ENCODE measurements at regions not wholly inside any gene's neighbourhood (a gene's known extent, or its start where the extent isn't known, plus 50 kb on each side); places are given as distances from the start of the nearest gene placed in this dataset.

DNA sequence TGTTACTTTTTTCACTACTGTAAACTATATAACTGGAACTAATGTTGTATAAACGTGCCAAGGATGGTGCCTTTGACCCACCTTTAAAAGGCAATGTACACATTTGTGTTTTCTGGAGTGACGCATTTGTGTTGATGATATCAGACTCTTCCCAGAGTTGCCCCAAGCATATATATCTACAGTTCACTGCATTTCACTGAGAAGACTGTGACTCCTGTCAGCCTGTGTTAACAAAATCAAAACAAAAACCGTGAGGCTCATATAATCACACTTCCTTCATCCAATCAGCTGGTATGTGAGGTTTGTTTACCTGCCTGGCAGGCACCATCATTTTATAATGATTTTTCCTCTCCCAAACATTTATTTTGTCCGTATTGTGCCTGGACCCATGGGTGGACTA, 117.6 kb upstream of the ROBO1 start:
- DNase-seq (ENCODE audit: low read depth, low spot score): no peak

DNA sequence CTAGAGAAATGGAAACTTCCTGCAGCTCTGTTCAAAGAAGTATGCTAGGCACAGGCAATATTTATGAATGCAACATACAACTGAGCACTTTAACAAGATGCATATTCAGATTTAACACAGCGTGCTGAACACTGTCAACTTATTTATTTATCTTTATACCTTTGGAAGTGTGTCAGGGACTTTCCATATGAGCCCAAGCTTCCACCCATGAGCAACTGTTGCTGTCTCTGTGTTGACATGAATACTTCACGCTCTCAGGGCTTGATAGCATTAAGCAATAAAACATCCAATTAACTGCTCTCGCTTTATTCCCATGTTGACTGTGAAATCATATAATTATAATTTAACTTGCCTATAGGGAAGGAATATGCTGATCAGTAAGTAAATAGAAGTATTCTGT, 116.6 kb upstream of the ROBO1 start:
- no peak for DNase-seq (ENCODE audit: low read depth, low spot score)

DNA sequence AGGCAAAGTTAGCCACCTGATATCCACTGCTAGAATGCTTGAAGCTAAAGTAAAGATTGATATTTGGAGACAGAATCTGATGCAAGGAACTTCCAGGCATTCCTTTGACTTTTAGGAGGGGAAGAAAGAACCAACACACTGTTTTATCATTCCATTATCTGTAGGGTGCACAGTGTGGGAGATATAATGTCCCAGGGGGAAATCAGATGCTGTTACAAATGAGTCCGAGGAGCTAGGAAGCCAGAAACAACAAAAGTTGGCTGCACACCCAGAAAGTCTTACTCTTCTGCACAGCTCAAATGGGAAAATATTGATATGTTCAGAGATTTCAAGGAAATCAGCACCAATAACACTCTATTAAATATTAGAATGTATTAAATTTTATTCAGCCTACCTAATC, 113.6 kb upstream of the ROBO1 start:
- peak; percentile 23 for DNase-seq (ENCODE audit: low read depth, low spot score)

DNA sequence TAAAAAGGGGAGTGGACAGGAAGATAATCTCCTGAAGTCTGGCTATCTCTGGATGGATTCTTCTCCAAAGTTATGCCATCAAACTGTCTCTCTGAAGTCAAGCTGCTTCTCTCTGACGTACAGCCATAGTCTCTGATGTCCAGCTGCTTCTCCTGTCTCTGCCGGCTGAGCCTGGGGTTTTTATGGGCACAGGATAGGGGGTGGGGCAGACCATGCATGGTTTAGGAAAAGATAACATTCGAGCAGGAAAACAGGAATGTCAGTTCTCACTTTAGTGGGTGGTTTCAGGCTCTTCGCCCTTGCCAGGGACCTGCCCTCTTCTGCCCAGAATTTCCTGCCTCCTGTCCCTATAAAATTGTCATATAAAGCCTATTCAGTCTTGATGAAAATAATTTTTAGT, 110.9 kb upstream of the ROBO1 start:
- DNase-seq (ENCODE audit: low read depth, low spot score): no peak

DNA sequence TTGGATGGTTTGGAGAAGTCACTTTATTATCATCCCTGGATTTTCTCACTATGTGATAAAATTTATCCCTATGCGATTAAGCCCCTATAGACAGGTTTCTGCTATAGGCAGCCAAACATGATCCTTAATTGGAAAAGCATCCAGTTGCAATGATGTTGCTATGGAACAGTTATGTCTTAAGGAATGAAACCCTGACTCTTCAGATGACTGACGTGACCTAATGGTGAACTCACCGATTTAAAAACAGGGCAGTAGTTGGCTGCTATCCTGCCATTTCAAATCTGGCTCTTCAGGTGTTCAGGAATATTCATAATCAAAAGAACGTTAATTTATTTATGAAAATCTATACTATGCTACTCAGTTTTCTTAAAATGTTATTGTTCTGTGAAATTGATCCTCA, 106.8 kb upstream of the ROBO1 start:
- no peak for DNase-seq (ENCODE audit: low read depth, low spot score)

DNA sequence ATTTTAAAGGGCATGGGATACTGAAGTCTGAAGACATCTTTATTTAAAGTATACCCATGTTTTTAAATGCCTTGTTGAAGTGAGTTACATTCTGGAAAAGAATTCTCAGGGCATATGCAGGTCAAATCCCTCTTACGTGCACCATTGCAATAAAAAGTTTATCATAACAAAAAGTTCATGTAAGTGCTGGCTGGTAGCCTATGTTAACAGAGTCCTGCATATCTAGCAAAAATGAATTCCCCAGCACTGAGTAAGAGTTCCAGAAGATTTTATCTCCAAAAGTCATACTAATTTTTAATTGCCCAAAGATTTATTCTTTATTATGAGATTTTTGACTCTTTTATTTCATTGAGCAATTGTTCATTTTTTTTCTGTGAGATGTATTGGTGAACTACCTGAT, 104.7 kb upstream of the ROBO1 start:
- DNase-seq (ENCODE audit: low read depth, low spot score): peak; percentile 64

DNA sequence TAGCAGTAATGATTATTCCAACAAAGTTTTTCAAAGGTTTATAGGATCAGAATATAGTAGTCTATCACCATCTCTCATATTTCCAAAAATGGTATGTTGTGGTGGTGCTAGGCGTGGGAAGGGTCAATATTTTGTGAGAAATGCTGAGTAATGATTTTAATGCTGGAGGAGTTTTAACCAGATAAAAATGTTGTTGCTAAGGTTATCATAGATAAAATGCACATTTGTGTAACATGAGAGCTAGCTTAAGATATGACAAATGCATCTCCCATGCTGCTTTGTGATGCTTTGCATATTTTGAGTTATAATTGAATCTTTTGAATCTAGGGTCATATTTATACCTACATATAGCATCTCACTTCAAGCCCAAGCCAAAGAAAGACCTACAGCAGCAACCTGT, 103.9 kb upstream of the ROBO1 start:
- no peak for DNase-seq (ENCODE audit: low read depth, low spot score)

DNA sequence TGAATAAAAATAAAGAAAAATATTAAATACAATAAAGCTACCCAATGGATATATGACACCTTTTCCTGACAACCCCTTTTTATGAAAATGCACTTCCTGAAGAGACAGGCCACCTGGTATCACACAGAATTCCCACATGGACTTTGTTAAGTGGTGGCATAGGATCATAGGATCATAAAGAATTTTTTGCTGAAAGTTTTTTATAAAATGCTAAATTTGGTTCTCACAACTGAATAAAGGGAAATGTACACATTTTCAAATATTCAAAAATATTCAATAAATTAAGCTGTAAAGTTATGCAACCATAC, 102.5 kb upstream of the ROBO1 start:
- DNase-seq (ENCODE audit: low read depth, low spot score): no peak

DNA sequence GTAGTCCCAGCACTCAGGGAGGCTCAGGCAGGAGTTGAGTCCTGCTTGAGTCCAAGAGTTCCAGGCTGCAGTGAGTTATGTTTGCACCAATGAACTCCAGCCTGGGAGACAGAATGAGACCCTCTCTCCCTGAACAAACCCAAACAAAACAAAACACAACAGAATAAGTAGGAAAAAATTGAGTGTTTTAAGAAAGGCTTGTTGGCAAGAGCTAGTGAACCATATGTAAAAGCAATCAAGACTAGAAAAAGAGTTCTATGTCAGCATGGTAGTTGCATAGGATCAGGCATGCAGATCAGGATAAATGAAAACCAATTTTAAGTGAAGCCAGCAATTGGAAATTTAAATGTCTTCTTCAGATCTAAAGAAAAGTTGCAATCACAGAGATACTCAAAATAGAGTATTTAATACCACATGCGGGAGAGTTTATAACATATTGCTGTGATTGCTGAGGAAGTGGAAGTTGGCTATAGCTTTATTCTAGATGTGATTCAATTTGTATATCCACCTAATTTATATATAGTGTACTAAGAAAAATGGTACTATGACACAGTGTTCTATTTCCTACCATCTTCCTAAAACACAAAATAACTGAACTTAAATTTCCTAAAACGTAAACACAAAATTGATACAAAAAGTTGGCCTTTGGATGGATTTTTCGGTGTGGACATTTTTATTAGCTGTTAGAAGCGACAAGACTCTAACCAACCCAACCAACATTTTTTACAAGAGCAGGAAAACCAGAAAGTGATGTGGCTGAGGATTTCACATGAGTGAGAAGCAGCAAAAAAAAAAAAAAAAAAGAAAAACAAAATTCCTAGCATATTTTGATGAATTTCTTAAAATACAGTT, 101.9 kb upstream of the ROBO1 start:
- DNase-seq (ENCODE audit: low read depth, low spot score): no peak

DNA sequence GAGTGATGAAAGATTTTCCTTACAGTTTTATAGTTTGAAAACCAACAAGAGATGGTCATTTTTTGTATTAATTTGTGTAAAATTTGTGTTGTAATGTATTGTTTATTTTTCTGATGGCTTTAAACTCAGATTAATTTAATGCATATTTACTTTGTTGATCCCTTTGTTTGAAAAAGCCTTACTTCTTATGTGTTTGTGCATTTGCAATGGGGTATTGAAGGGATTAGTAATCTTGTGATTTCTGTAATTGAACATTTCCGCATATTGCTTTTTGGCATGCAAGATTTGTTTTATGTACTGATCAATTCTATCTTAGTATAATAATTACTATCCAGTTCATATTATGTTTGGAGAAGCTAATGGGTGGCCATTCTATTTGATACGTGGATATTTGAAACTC, 98.4 kb upstream of the ROBO1 start:
- DNase-seq (ENCODE audit: low read depth, low spot score): no peak

DNA sequence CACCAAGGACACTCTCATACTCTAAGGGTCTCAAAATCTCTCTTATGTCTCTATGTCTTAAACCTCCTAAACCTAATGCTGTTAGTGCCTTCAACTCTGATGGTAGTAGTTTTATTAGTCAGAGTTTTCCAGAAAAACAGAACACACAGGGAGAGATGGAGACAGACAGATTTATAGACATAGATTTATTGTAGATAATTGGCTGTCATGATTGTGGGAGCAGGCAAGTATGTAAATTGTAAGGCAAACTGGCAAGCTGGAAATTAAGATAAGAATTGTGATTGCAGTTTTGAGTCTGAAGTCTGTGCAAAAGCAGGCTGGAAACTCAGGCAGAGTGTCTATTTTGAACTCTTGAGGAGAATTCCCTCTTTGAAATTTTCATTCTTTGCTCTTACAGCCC, 96.3 kb upstream of the ROBO1 start:
- no peak for DNase-seq (ENCODE audit: low read depth, low spot score)

DNA sequence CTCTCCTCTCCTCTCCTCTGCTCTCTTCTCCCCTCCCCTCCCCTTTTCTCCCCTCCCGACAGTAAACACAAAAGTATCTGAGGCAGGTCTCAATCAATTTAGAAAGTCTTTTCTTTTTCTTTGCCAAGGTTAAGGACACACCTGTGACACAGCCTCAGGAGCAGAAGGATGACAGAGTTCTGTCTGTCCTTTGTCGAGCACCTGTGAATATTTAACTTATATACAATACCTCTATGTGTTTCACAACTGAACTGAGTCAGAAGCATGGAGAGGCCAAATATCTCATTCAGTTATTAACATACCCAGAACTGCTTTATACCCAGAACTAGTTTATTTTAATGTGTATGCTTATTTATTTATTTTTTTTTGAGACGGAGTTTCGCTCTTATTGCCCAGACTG, 81.1 kb upstream of the ROBO1 start:
- no peak for DNase-seq (ENCODE audit: low read depth, low spot score)

DNA sequence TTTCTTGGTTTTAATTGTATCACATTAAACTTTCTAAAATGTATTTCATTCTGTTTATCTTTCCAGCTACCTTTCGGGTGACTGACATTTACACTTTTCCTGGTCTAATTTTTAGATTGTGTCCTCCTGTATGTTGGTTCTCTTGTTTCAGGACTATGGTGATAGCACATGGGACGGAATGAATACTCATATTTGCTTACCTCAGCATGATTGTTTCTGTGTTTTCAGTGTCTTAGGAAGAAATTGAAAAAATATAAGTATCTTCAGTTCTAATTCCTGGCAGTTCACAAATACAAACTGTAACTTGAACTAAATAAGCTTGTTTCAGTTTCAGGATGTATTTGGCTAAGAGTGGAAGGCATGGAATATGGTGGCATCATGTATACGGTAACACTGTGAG, 80.1 kb upstream of the ROBO1 start:
- DNase-seq (ENCODE audit: low read depth, low spot score): no peak

DNA sequence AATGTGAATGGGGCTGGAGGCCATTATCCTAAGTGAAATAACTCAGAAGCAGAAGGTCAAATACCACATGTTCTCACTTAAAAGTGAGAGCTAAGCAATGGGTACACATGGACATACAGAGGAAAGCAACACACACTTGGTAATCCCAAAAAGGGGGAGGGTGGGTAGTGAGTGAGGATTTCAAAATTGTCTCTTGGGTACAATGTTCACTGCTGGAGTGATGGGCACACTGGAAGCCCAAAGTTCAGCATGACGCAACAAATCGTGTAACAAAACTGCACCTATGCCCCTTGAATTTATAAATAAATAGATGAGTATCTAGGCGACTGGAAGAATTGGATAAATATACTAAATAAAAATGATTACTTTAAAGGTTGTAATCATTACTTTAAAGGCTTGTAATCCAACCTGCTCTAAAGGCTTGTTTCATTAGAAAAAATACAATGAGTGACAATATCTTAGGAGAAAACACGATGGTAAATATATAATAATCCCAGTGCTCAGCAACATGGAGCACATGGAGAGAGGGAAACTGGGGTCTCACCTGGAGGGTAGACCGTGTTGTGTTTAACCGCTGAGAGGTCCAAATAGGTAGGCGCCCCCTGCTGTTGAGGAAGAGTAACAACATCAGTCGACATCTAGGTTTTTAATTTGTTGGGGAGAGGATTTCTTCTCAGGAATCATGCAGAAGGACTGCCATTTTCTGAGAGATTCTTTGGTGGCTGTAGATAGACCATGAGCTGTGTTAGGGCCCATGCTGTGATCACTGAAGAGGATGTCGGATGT, 78.5 kb upstream of the ROBO1 start:
- DNase-seq (ENCODE audit: low read depth, low spot score): no peak

DNA sequence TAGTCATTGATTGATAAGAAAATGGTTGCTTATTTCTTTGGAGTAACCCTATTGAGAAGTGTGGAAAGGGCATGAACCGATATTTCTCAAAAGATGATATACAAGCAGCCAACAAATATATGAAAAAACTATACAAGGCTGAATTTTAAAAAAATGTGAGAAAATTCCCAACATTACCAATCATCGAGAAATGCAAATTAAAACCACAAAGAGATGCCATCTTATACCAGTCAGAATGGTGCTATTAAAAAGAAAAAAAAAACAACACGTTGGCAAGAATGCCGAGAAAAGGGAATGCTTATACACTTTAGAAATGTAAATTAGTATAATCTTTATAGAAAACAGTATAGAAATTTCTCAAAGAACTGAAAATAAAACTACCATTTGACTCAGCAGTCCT, 77.7 kb upstream of the ROBO1 start:
- no peak for DNase-seq (ENCODE audit: low read depth, low spot score)

DNA sequence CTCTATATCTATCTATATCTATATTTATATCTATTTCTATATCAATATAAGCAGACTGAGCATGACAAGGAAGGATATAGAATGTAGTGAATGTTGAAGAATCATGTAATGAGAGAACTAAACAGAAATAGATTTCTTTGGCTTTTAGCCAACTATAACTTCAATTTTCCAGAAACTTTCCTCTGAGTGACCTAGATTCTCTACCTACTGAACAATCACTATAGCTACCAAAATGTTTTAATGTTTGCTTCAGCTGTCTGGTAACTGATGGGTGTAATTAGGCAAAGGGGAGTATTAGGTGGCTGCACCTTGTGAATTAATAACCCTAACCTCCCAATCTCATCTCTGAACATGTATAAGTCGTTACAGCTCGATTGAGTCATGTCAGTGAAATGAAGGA, 76.4 kb upstream of the ROBO1 start:
- DNase-seq (ENCODE audit: low read depth, low spot score): no peak

DNA sequence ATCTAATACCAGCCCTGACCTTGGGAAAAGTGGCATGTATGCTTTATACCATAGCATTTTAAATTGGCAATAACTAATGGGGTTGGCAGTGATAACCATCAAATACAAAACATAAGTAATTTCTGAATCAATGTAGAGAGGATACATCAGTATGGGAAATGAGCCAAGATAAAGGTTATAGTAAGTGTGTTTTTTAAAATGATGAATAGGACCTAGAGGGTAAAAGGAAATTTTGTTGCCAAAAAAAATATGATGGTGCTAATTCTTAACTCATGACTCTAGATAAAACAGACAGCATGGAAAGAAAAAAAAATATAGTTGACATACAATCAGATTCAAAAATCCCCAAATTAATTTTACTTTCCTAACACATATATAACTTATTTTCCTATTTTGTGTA, 75.4 kb upstream of the ROBO1 start:
- no peak for DNase-seq (ENCODE audit: low read depth, low spot score)

DNA sequence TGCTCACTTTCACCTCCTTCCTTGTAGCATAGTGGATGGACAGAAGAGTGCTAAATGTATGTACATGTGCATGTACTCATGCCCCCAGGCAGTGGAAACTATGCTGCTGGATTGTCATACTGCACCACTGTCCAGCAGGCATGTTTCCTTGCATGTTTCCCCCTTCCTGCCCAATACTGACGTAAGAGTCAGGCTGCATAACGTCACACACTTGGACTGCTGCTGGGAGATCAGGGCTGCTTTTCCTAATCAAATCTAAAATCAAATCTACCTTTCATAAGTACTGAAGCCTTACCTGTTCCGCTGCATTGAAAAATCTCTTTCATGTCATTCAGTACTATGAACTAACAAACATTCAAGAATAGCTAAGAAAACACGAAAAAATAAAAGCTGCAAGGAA, 67.9 kb upstream of the ROBO1 start:
- no peak for DNase-seq (ENCODE audit: low read depth, low spot score)

DNA sequence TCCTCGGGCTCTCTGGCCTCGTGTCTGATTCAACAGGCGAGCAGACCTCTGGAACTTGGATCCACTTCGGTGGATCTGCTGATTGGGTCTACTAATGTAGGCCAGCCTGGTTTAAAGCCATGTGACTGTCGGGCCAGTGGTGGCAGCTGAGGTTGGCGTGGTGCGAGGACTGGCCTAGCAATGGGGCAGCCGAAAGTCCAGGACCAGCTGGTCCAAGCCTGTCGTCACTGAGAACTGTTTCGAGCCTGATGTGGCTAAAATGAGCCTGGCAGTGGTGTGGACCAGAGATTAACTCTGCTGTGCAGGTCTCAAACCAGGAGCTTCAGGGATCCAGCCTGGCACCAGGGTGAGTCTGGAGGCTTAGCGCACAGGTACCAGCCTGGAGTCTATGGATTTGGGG, 56.4 kb upstream of the ROBO1 start:
- no peak for DNase-seq (ENCODE audit: low read depth, low spot score)

DNA sequence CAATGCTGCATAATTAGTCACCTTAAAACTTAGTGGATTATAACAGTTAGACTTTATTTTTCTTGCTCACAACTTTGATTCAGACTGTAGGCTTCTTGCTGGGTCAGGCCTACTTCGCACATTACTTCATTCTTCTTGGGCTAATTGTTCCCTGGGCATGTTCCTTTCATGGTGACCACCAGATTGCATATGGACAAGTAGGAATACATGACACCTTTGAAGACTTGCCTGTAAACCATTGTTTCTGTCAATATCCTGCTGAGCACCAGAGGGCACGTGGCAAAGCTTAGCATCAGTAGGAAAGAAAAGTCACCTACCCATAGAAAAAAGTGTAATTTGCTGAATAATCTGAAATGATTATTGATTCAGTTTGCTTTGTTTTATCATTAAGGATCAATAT, 54.3 kb upstream of the ROBO1 start:
- DNase-seq (ENCODE audit: low read depth, low spot score): no peak

DNA sequence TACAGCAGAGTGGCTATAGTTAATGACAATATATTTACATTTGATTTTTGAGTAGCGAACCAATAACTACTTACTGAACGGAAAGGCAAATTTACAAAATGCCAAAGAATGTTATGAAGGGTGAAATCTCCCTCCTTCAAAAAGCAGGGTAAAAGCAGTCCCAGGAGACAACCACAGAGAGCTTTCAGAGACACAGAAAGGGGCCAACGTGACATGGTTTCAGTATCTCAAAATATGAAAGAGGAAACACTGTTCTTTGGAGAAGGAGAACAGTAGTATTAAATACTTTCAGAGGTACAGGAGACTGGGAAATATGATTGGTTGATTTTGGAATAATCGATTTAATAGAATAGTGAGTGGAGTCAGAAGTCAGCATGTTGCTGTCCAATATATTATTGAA, 52.3 kb upstream of the ROBO1 start:
- no peak for DNase-seq (ENCODE audit: low read depth, low spot score)

DNA sequence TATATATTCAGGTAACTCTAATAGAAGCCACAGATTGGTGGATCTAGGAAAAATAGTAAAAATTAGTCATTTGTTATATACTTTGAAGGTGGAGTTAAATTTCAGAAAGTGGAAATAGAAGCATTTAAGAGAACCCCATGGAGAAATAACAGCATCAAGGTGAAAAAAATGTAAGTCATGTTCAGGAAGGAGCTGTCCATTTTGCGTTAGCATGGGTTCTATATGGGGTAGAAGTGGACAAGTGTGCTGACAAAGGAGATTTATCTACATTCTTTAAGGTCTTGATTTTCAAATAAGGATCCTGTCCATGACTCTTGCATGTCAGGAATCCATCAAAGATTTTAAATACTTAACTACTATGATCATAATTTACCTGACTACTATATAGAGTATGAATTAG, 50.2 kb upstream of the ROBO1 start:
- no peak for DNase-seq (ENCODE audit: low read depth, low spot score)
